ENCODE measurements at regions not wholly inside any gene's neighbourhood (a gene's known extent, or its start where the extent isn't known, plus 50 kb on each side); places are given as distances from the start of the nearest gene placed in this dataset.

DNA sequence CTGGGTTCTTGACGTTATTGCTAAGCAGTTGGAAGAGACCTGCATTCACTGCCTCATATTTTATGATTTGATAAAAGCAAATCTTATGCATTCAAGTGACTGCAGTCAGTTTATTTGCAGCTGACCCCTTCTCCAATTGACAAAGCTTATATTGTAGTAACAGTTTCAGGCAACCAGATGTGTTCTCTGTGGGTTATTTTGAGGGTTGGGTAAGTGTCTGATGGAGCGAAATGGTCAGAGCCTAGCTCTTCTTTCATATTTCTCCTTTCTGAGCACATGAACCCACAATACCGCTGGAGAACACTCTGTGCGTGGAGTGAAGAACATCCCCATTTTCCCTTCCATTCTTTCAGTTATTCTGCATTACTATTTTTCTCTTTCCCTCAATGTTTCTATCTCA is 125.8 kb upstream of the KCNH8 start:
- TF ChIP-seq, protein P1, sequence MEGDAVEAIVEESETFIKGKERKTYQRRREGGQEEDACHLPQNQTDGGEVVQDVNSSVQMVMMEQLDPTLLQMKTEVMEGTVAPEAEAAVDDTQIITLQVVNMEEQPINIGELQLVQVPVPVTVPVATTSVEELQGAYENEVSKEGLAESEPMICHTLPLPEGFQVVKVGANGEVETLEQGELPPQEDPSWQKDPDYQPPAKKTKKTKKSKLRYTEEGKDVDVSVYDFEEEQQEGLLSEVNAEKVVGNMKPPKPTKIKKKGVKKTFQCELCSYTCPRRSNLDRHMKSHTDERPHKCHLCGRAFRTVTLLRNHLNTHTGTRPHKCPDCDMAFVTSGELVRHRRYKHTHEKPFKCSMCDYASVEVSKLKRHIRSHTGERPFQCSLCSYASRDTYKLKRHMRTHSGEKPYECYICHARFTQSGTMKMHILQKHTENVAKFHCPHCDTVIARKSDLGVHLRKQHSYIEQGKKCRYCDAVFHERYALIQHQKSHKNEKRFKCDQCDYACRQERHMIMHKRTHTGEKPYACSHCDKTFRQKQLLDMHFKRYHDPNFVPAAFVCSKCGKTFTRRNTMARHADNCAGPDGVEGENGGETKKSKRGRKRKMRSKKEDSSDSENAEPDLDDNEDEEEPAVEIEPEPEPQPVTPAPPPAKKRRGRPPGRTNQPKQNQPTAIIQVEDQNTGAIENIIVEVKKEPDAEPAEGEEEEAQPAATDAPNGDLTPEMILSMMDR (IDR thresholded peaks at IDR 0.05) = no peak
- no peak for TF ChIP-seq POLR2A (IDR thresholded peaks at IDR 0.05)

Measured in ovary (tissue), 3 donors.